RPMI7951 (cell line): ENCODE measurements at regions not wholly inside any gene's neighbourhood (a gene's known extent, or its start where the extent isn't known, plus 50 kb on each side); places are given as distances from the start of the nearest gene placed in this dataset.
"Not testable (repeated sequence)": the region's sequence is repeated elsewhere in the genome, so short reads cannot be mapped to it uniquely, and the experiment has no call there.

Experiments
- DNase-seq: peaks from one replicate; pipeline ENCODE4 v3.0.0-alpha.2; 2012; ENCODE audit warnings: low read depth

GRCh38 chr10:28991333-28992270, 297.3 kb upstream of the LYZL1 start:
- peak; percentile 86 for DNase-seq

- DNase-seq: no peak
These were observed 295.8 kb upstream of the LYZL1 start for GRCh38 chr10:28993056-28993455.

GRCh38 chr10:28993861-28994260, 295.0 kb upstream of the LYZL1 start:
- DNase-seq: no peak

- peak; percentile 31 for DNase-seq
These were observed 294.1 kb upstream of the LYZL1 start for GRCh38 chr10:28994802-28995201.

- no peak for DNase-seq
These were observed 293.4 kb upstream of the LYZL1 start for GRCh38 chr10:28995497-28995896.

- no peak for DNase-seq
These were observed 292.5 kb upstream of the LYZL1 start for GRCh38 chr10:28996345-28996744.

- DNase-seq: no peak
These were observed 291.8 kb upstream of the LYZL1 start for GRCh38 chr10:28996947-28997551.

GRCh38 chr10:28997734-28998133, 291.1 kb upstream of the LYZL1 start:
- DNase-seq: no peak

GRCh38 chr10:29001801-29002200, 287.1 kb upstream of the LYZL1 start:
- DNase-seq: no peak

GRCh38 chr10:29003014-29003413, 285.9 kb upstream of the LYZL1 start:
- not testable (repeated sequence) for DNase-seq

GRCh38 chr10:29005988-29006387, 282.9 kb upstream of the LYZL1 start:
- no peak for DNase-seq

GRCh38 chr10:29007370-29007747, 281.5 kb upstream of the LYZL1 start:
- DNase-seq: no peak

- DNase-seq: peak; percentile 71
These were observed 280.9 kb upstream of the LYZL1 start for GRCh38 chr10:29007748-29008610.

GRCh38 chr10:29009464-29009863, 279.4 kb upstream of the LYZL1 start:
- DNase-seq: no peak

GRCh38 chr10:29011516-29011915, 277.4 kb upstream of the LYZL1 start:
- no peak for DNase-seq

GRCh38 chr10:29012926-29013554, 275.8 kb upstream of the LYZL1 start:
- peak; percentile 58 for DNase-seq

GRCh38 chr10:29021591-29021990, 267.3 kb upstream of the LYZL1 start:
- DNase-seq: no peak

- DNase-seq: no peak
These were observed 266.4 kb upstream of the LYZL1 start for GRCh38 chr10:29022513-29022912.

- peak; percentile 37 for DNase-seq
These were observed 265.2 kb upstream of the LYZL1 start for GRCh38 chr10:29023678-29024077.

- DNase-seq: no peak
These were observed 262.6 kb upstream of the LYZL1 start for GRCh38 chr10:29026065-29026797.
